KMS-11 (cell line): ENCODE measurements at regions not wholly inside any gene's neighbourhood (a gene's known extent, or its start where the extent isn't known, plus 50 kb on each side); places are given as distances from the start of the nearest gene placed in this dataset.

Experiments
- H2AFZ ChIP-seq: fragments of 200-600 bp; sonication (generic); 2 replicates; pipeline ENCODE4 v1.6.1; 2016; ENCODE audit warnings: antibody characterized with exemption, mixed run types, low read depth
- H3K27ac ChIP-seq: fragments of 200-600 bp; sonication (generic); 2 replicates; pipeline ENCODE4 v1.6.1; 2016; ENCODE audit warnings: mild to moderate bottlenecking, mixed run types
- H3K27me3 ChIP-seq: fragments of 200-600 bp; sonication (generic); 2 replicates; pipeline ENCODE4 v1.6.1; 2017; ENCODE audit warnings: mild to moderate bottlenecking, low read depth, mixed run types, moderate library complexity; ENCODE audit not compliant: insufficient read depth
- H3K36me3 ChIP-seq: fragments of 200-600 bp; sonication (generic); 2 replicates; pipeline ENCODE4 v1.6.1; 2017; ENCODE audit warnings: mild to moderate bottlenecking, mixed run types; ENCODE audit not compliant: insufficient read depth
- H3K4me1 ChIP-seq: fragments of 200-600 bp; sonication (generic); 2 replicates; pipeline ENCODE4 v1.6.1; 2016; ENCODE audit warnings: mild to moderate bottlenecking, low read depth, mixed run types; ENCODE audit not compliant: poor library complexity, severe bottlenecking
- H3K4me2 ChIP-seq: fragments of 200-600 bp; sonication (generic); 2 replicates; pipeline ENCODE4 v1.7.0; 2016; ENCODE audit warnings: mild to moderate bottlenecking, mixed run types
- H3K4me3 ChIP-seq: fragments of 200-600 bp; sonication (generic); IDR thresholded peaks from 2 replicates; pipeline ENCODE4 v1.6.1; 2017; ENCODE audit warnings: low read depth, low read length, mixed read lengths; ENCODE audit not compliant: insufficient read depth
- H3K79me2 ChIP-seq: fragments of 200-600 bp; sonication (generic); 2 replicates; pipeline ENCODE4 v1.6.1; 2016; ENCODE audit warnings: low read depth, mixed run types; ENCODE audit not compliant: insufficient read depth
- H3K9ac ChIP-seq: fragments of 200-600 bp; sonication (generic); 2 replicates; pipeline ENCODE4 v1.6.1; 2016; ENCODE audit warnings: mild to moderate bottlenecking, mixed run types
- H4K20me1 ChIP-seq: fragments of 200-600 bp; sonication (generic); 2 replicates; pipeline ENCODE4 v1.6.1; 2016; ENCODE audit warnings: mild to moderate bottlenecking, mixed run types; ENCODE audit not compliant: insufficient read depth
- CTCF ChIP-seq: fragments of 200-600 bp; sonication (generic); conservative IDR thresholded peaks from 2 replicates; pipeline ENCODE4 v1.6.1; 2017; ENCODE audit warnings: low read depth, mild to moderate bottlenecking, antibody characterized with exemption, low read length, moderate library complexity, mixed read lengths

GRCh38 chr14:51398898-51399297 lies 158.9 kb downstream of the TMX1 start:
- Histone ChIP-seq H3K27ac (no peak overlapping the region), H3K79me2 (no peaks in the 10 kb centered on the region), H3K4me1 (no peaks in the 10 kb centered on the region)

GRCh38 chr14:51400139-51400538 lies 160.1 kb downstream of the TMX1 start:
- no peak overlapping the region for H2AFZ ChIP-seq
- H3K4me2 ChIP-seq: no peak overlapping the region
- no peak for TF ChIP-seq CTCF
- no peaks in the 10 kb centered on the region for H3K27me3 ChIP-seq
- H3K36me3 ChIP-seq: no peaks in the 10 kb centered on the region
- no peaks in the 10 kb centered on the region for H3K4me1 ChIP-seq
- no peak overlapping the region for H3K9ac ChIP-seq
- H3K4me3 ChIP-seq: no peak overlapping the region
- no peaks in the 10 kb centered on the region for H4K20me1 ChIP-seq
- no peak overlapping the region for H3K27ac ChIP-seq
- H3K79me2 ChIP-seq: no peaks in the 10 kb centered on the region

More at GRCh38 chr14:51398898-51399297, 158.9 kb downstream of the TMX1 start:
- Histone ChIP-seq H4K20me1 (no peaks in the 10 kb centered on the region), H2AFZ (no peak overlapping the region), H3K4me2 (no peak overlapping the region), H3K27me3 (no peaks in the 10 kb centered on the region), H3K4me3 (no peak overlapping the region), H3K36me3 (no peaks in the 10 kb centered on the region), H3K9ac (no peak overlapping the region)
- TF ChIP-seq CTCF: no peak

GRCh38 chr14:51401272-51401671 lies 161.2 kb downstream of the TMX1 start:
- no peak overlapping the region for H3K4me2 ChIP-seq
- no peak overlapping the region for H2AFZ ChIP-seq
- no peaks in the 10 kb centered on the region for H3K4me1 ChIP-seq
- H4K20me1 ChIP-seq: no peaks in the 10 kb centered on the region
- H3K27me3 ChIP-seq: no peaks in the 10 kb centered on the region
- no peaks in the 10 kb centered on the region for H3K79me2 ChIP-seq
- H3K9ac ChIP-seq: no peak overlapping the region
- no peak overlapping the region for H3K4me3 ChIP-seq
- TF ChIP-seq CTCF: no peak
- no peak overlapping the region for H3K27ac ChIP-seq
- H3K36me3 ChIP-seq: no peaks in the 10 kb centered on the region

GRCh38 chr14:51401756-51402155 lies 161.7 kb downstream of the TMX1 start:
- Histone ChIP-seq H3K4me1 (no peaks in the 10 kb centered on the region), H3K79me2 (no peaks in the 10 kb centered on the region), H3K36me3 (no peaks in the 10 kb centered on the region), H3K4me3 (no peak overlapping the region), H4K20me1 (no peaks in the 10 kb centered on the region), H3K27ac (no peak overlapping the region), H2AFZ (no peak overlapping the region), H3K4me2 (no peak overlapping the region), H3K9ac (no peak overlapping the region), H3K27me3 (no peaks in the 10 kb centered on the region)
- TF ChIP-seq CTCF: no peak

- Histone ChIP-seq H3K27me3 (no peaks in the 10 kb centered on the region), H3K79me2 (no peaks in the 10 kb centered on the region), H4K20me1 (no peaks in the 10 kb centered on the region), H3K4me3 (no peak overlapping the region), H3K27ac (no peak overlapping the region), H3K4me2 (no peak overlapping the region), H2AFZ (no peak overlapping the region), H3K9ac (no peak overlapping the region), H3K4me1 (no peaks in the 10 kb centered on the region), H3K36me3 (no peaks in the 10 kb centered on the region)
- TF ChIP-seq CTCF: no peak
These were observed 170.8 kb downstream of the TMX1 start for GRCh38 chr14:51410897-51411296.
